SJSA1 (cell line): ENCODE measurements at regions not wholly inside any gene's neighbourhood (a gene's known extent, or its start where the extent isn't known, plus 50 kb on each side); places are given as distances from the start of the nearest gene placed in this dataset.

Experiments used
- DNase-seq, 2 experiments: peaks; one replicate each; pipeline ENCODE4 v3.0.0-alpha.2; 2015 to 2020; ENCODE audit warnings: low spot score in 2 of 2, low read depth in 1 of 2
- H3K27ac ChIP-seq: fragments of 250-450 bp; sonication (Bioruptor Pico); 2 replicates; pipeline ENCODE4 v1.5.1; 2020; ENCODE audit warnings: mild to moderate bottlenecking, moderate library complexity
- H3K27me3 ChIP-seq: fragments of 250-450 bp; sonication (Bioruptor Pico); replicated peaks from 2 replicates; pipeline ENCODE4 v1.5.1; 2020; ENCODE audit warnings: mild to moderate bottlenecking, moderate library complexity
- H3K36me3 ChIP-seq: fragments of 250-450 bp; sonication (Bioruptor Pico); 2 replicates; pipeline ENCODE4 v1.5.1; 2020; ENCODE audit warnings: mild to moderate bottlenecking
- H3K4me1 ChIP-seq: fragments of 250-450 bp; sonication (Bioruptor Pico); replicated peaks from 2 replicates; pipeline ENCODE4 v1.6.1; 2021; ENCODE audit warnings: mild to moderate bottlenecking
- H3K4me3 ChIP-seq: fragments of 250-450 bp; sonication (Bioruptor Pico); 2 replicates; pipeline ENCODE4 v1.5.1; 2020; ENCODE audit warnings: mild to moderate bottlenecking
- H3K9me3 ChIP-seq: fragments of 250-450 bp; sonication (Bioruptor Pico); replicated peaks from 2 replicates; pipeline ENCODE4 v1.5.1; 2020; ENCODE audit warnings: mild to moderate bottlenecking

DNA sequence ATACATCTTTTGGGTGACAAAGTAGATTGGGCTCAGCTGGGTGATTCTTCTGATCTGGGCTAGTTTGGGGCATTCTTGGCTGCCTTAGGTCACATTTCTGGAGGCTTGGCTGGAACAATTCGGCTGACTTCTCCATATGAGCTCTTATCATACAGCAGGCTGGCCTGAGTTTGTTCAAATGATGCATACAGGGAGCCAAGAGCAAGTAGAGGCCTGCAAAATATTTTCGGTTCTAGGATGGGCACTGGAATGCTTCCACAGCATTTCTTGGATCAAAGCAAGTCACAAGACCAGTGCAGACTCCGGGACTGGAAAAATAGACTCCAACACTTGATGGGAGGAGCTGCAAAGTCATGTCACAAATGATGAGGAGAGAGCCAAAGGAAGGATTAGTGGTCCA is 98.4 kb downstream of the SCG2 start:
- no peaks in the 10 kb centered on the region for H3K36me3 ChIP-seq
- H3K27me3 ChIP-seq, result no peaks in the 10 kb centered on the region
- no peak overlapping the region for H3K27ac ChIP-seq
- no peaks in the 10 kb centered on the region for H3K4me1 ChIP-seq
- H3K9me3 ChIP-seq, result no peaks in the 10 kb centered on the region
- DNase-seq, result no peak
- H3K4me3 ChIP-seq, result no peak overlapping the region

DNA sequence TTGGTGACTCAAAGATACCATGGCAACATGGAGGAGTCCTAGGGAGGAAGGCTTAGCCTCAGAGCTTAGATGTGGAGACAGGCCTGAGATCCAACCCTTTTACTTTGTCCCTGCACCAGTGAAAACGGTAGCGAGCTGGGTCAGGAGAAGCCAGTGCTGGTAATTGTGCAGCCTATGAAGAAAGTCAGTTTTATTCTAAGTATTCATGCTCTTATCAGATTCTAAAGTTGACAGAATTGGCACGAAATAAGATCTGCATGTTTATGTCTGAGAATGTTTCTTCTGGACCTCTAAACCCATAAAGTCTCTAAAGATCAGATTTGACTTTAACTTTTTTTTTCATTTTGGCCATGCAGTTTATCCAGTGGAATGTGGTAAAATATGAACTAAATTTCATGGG is 93.8 kb downstream of the SCG2 start:
- no peak for DNase-seq
- Histone ChIP-seq H3K27me3 (no peaks in the 10 kb centered on the region), H3K36me3 (no peaks in the 10 kb centered on the region), H3K9me3 (no peaks in the 10 kb centered on the region), H3K4me3 (no peak overlapping the region), H3K4me1 (no peaks in the 10 kb centered on the region), H3K27ac (no peak overlapping the region)

- H3K4me1 ChIP-seq, result no peaks in the 10 kb centered on the region
- no peak for DNase-seq
- H3K27ac ChIP-seq, result no peak overlapping the region
- H3K9me3 ChIP-seq, result no peaks in the 10 kb centered on the region
- no peak overlapping the region for H3K4me3 ChIP-seq
- H3K36me3 ChIP-seq, result no peaks in the 10 kb centered on the region
- peaks cover under 1% of the 10 kb centered on the region; the same call in 1 of the 2 replicates for H3K27me3 ChIP-seq
Observed at GRCh38 chr2:223510713-223511112, 91.4 kb downstream of the SCG2 start.

DNA sequence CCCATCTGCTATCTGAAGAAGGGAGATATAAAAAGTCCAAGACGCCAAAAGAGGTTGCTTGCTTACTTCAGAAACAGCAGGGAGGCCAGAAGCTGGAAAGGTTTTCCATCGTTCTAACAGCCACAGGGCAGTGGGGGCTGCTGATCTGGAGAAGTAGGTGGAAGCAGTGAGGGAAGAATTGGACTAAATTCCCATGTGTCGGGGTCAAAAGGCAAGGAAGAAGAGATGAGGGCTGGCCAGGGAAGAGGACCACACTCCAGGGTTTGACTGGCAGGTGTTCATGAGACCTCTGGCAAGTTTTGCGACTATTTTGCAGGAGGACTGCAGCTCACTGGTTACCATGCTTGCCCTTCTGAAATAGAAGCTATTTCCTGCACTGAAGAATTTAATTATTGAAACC is 91.0 kb downstream of the SCG2 start:
- Histone ChIP-seq H3K27ac (no peak overlapping the region), H3K4me1 (no peaks in the 10 kb centered on the region), H3K36me3 (no peaks in the 10 kb centered on the region), H3K9me3 (no peaks in the 10 kb centered on the region), H3K27me3 (peaks cover 4% of the 10 kb centered on the region; the same call in 1 of the 2 replicates), H3K4me3 (no peak overlapping the region)
- DNase-seq, result no peak

DNA sequence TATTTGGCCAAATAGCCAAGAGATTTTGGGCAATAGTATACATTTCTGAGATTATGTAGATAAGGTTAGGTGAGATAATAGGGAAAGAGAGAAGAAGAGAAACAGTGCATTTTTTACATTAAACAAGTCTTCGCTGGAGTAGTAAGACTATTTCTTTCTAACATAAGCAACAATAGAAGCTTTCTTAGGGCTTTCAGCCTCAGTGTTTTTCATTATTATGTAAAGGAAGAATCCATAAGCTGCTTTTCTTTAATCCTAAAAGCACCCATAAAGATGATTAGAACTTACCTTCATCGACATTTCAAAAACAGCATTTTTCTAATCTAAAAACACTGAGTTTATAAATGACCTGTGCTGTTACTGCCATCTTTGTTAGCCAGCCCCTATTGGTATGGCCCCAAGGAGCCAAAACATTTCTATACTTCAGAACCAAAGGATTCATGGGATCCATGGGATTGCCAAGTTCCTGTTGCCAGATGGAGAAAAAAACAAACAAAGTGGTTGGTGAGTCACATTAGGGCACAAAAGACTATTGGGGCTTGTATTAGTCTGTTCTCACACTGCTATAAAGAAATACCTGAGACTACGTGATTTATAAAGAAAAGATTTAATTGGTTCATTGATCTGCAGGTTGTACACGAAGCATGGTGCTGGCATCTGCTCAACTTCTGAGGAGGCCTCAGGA is 88.2 kb downstream of the SCG2 start:
- Histone ChIP-seq H3K4me1 (no peaks in the 10 kb centered on the region), H3K27me3 (peaks cover 4% of the 10 kb centered on the region; the same call in 1 of the 2 replicates), H3K36me3 (no peaks in the 10 kb centered on the region), H3K9me3 (no peaks in the 10 kb centered on the region), H3K4me3 (no peak overlapping the region), H3K27ac (no peak overlapping the region)
- DNase-seq, result no peak

DNA sequence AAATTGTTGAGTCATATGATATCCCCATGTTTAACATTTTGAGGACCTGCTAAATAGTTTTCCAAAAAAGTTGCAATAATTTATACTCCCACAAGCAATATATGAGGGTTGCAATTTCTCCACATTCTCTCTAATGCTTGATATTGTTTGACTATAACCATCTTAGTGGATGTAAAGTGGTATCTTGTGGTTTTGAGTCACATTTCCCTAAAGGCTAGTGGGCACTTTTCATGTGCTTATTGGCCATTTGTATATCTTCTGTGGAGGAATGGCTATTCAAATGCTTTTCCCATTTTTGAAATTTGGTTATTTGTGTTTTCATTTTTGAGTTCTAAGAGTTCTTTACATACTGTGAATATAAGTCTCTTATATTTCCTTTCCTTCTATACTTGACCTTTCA is 82.7 kb downstream of the SCG2 start:
- DNase-seq, result no peak

DNA sequence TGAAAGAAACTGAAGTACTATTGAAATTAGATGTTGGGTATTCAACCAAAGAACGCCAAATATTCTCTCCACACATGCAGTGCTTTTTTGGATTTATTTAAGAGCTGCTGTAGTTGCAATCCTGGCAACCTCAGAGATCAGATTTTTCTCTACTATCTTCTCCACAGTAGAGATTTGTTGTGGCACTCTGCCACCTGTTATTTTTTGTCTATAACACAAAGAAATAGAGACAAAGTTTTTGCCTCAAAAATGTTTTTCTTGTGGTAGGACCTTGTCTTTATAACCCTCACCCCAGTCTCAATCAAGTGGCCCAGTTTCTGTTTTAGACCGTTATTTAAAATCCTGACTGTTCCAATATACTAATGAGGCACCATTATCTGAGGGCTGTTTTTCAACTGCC is 79.4 kb downstream of the SCG2 start:
- Histone ChIP-seq H3K4me3 (no peak overlapping the region), H3K9me3 (no peaks in the 10 kb centered on the region), H3K36me3 (no peaks in the 10 kb centered on the region), H3K27ac (no peak overlapping the region), H3K27me3 (no peaks in the 10 kb centered on the region), H3K4me1 (no peaks in the 10 kb centered on the region)
- no peak for DNase-seq

More for the DNA sequence above, 82.7 kb downstream of the SCG2 start:
- H3K4me1 ChIP-seq, result no peaks in the 10 kb centered on the region
- H3K36me3 ChIP-seq, result no peaks in the 10 kb centered on the region
- H3K4me3 ChIP-seq, result no peak overlapping the region
- peaks cover 4% of the 10 kb centered on the region; the same call in 1 of the 2 replicates for H3K27me3 ChIP-seq
- H3K9me3 ChIP-seq, result no peaks in the 10 kb centered on the region
- no peak overlapping the region for H3K27ac ChIP-seq

DNA sequence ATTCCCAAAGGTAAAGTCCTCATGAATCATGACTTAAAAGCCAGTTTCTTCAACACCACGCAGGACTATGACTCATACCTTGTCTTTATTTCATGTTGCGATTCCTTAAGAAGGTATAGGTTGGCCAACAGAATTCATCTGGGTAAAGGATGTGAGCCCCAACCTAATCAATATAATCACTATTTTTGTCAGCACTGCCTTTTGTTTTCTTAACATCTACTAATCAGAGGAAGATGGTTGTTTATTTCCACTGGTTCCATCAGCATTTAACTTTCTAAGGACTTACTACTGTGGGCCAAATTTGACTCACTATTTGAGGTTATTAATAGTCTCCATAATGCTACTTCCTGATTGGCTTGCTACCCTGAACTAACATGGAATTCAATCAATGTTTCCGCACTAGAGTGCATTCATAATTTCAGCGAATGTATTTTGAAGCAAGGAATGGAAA is 78.6 kb downstream of the SCG2 start:
- no peaks in the 10 kb centered on the region for H3K9me3 ChIP-seq

GRCh38 chr2:223524066-223524465 is 78.1 kb downstream of the SCG2 start:
- Histone ChIP-seq H3K27ac (no peak overlapping the region), H3K27me3 (no peaks in the 10 kb centered on the region), H3K4me3 (no peak overlapping the region), H3K36me3 (no peaks in the 10 kb centered on the region), H3K4me1 (no peaks in the 10 kb centered on the region), H3K9me3 (no peaks in the 10 kb centered on the region)
- no peak for DNase-seq

More for the DNA sequence above, 78.6 kb downstream of the SCG2 start:
- H3K4me3 ChIP-seq, result no peak overlapping the region
- no peak for DNase-seq
- no peaks in the 10 kb centered on the region for H3K27me3 ChIP-seq
- H3K36me3 ChIP-seq, result no peaks in the 10 kb centered on the region
- H3K4me1 ChIP-seq, result no peaks in the 10 kb centered on the region
- no peak overlapping the region for H3K27ac ChIP-seq

- no peak for DNase-seq
- no peaks in the 10 kb centered on the region for H3K27me3 ChIP-seq
- no peaks in the 10 kb centered on the region for H3K9me3 ChIP-seq
Observed at GRCh38 chr2:223526106-223526505, 76.1 kb downstream of the SCG2 start.

DNA sequence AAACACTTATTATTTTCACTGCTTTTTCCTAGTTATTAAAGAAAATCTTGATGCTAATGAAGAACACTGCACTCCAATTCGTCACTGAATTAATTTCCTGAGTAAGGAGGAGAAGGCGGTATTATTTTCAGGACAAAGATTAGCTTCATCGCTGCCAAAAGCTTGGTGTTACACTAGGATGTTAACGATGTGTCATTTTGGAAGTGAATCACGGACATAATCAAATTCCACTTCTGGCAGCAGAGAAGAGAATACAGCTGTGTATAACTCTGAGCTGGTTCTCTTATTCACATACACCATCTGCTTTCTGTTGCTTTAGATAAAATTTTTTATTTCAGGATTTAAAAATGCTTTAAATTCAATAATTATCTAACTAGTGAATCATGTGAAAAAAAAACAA is 74.1 kb downstream of the SCG2 start:
- H3K27me3 ChIP-seq, result no peaks in the 10 kb centered on the region
- no peak for DNase-seq
- peaks cover 6% of the 10 kb centered on the region for H3K4me1 ChIP-seq
- H3K9me3 ChIP-seq, result no peaks in the 10 kb centered on the region
- H3K27ac ChIP-seq, result no peak overlapping the region
- H3K4me3 ChIP-seq, result no peak overlapping the region
- no peaks in the 10 kb centered on the region for H3K36me3 ChIP-seq

More at GRCh38 chr2:223526106-223526505, 76.1 kb downstream of the SCG2 start:
- Histone ChIP-seq H3K4me1 (no peaks in the 10 kb centered on the region), H3K4me3 (no peak overlapping the region), H3K27ac (no peak overlapping the region), H3K36me3 (no peaks in the 10 kb centered on the region)

- DNase-seq, result no peak
- Histone ChIP-seq H3K4me3 (no peak overlapping the region), H3K4me1 (peaks cover 6% of the 10 kb centered on the region), H3K36me3 (no peaks in the 10 kb centered on the region), H3K27ac (no peak overlapping the region), H3K9me3 (no peaks in the 10 kb centered on the region), H3K27me3 (no peaks in the 10 kb centered on the region)
Observed at GRCh38 chr2:223529696-223530095, 72.5 kb downstream of the SCG2 start.

- Histone ChIP-seq H3K4me3 (no peak overlapping the region), H3K9me3 (no peaks in the 10 kb centered on the region), H3K27me3 (no peaks in the 10 kb centered on the region), H3K27ac (no peak overlapping the region), H3K4me1 (peaks cover 6% of the 10 kb centered on the region), H3K36me3 (no peaks in the 10 kb centered on the region)
- no peak for DNase-seq
Observed at GRCh38 chr2:223530811-223531210, 71.3 kb downstream of the SCG2 start.

- Histone ChIP-seq H3K4me1 (peaks cover 6% of the 10 kb centered on the region), H3K27ac (no peak overlapping the region), H3K4me3 (no peak overlapping the region), H3K9me3 (no peaks in the 10 kb centered on the region), H3K36me3 (no peaks in the 10 kb centered on the region), H3K27me3 (no peaks in the 10 kb centered on the region)
- no peak for DNase-seq
Observed at GRCh38 chr2:223532161-223532560, 70.0 kb downstream of the SCG2 start.

DNA sequence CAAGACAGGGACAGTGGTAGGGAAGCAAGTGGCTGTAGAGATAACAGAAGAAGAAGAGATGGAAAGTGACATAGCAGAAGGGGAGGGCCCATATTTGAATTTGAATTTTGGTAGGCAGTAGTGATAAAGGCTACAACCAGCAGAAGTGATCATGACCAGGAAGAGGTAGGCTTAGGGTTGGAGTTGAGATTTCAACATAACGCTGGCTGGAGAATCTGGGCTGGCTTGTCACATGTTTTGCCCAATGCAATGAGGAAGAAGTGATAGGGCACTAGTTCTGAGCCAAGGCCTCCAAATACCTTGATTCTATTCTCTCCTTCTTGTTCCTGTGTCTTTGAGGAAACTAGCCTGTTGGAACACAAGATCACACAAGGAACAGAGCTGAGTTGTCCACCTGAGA is 69.4 kb downstream of the SCG2 start:
- H3K4me3 ChIP-seq, result no peak overlapping the region

More for the DNA sequence above, 69.4 kb downstream of the SCG2 start:
- no peak overlapping the region for H3K27ac ChIP-seq
- no peaks in the 10 kb centered on the region for H3K9me3 ChIP-seq
- H3K4me1 ChIP-seq, result peaks cover 6% of the 10 kb centered on the region
- H3K27me3 ChIP-seq, result no peaks in the 10 kb centered on the region
- DNase-seq, result no peak
- H3K36me3 ChIP-seq, result no peaks in the 10 kb centered on the region
